Tibial nerve (tissue), 4 donors: ENCODE measurements at regions not wholly inside any gene's neighbourhood (a gene's known extent, or its start where the extent isn't known, plus 50 kb on each side); places are given as distances from the start of the nearest gene placed in this dataset.
"Not testable (repeated sequence)": the region's sequence is repeated elsewhere in the genome, so short reads cannot be mapped to it uniquely, and the experiment has no call there.

Experiments used
- DNase-seq, 2 donors: peaks; one replicate each; pipeline ENCODE4 v3.0.0-alpha.2; 2019; ENCODE audit warnings: low spot score in 2 of 2
- H3K27ac ChIP-seq, 4 donors: fragments of 200-600 bp; sonication (generic) in 3 of 4; one replicate each; pipeline ENCODE4 v1.5.1; 2017 to 2019; ENCODE audit warnings: mild to moderate bottlenecking in 1 of 4
- H3K27me3 ChIP-seq, 2 donors: fragments of 200-600 bp; sonication (generic) in 1 of 2; one replicate each; pipeline versions ENCODE4 v1.5.1 to v1.6.0; 2017 to 2019
- H3K36me3 ChIP-seq, 3 donors: fragments of 200-600 bp; sonication (generic); one replicate each; pipeline ENCODE4 v1.5.1; 2018 to 2019
- H3K4me1 ChIP-seq, 4 donors: fragments of 200-600 bp; sonication (generic) in 3 of 4; one replicate each; pipeline ENCODE4 v1.5.1; 2017 to 2019
- H3K4me3 ChIP-seq, 4 donors: fragments of 200-600 bp; sonication (generic) in 3 of 4; one replicate each; pipeline ENCODE4 v1.5.1; 2017 to 2019; ENCODE audit warnings: mild to moderate bottlenecking in 1 of 4, moderate library complexity in 1 of 4
- H3K9me3 ChIP-seq, 4 donors: fragments of 200-600 bp; sonication (generic) in 3 of 4; one replicate each; pipeline ENCODE4 v1.5.1; 2017 to 2019
- EP300 ChIP-seq, 2 donors: sonication (generic); formaldehyde crosslinking; IDR thresholded peaks; one replicate each; pipeline ENCODE4 v1.6.1; 2017; ENCODE audit warnings: antibody characterized with exemption in 2 of 2, mild to moderate bottlenecking in 1 of 2
- POLR2A ChIP-seq, 2 donors: fragments of 450-650 bp; IDR thresholded peaks; one replicate each; pipeline ENCODE4 v1.6.1; 2017; ENCODE audit warnings: antibody characterized with exemption in 2 of 2, mild to moderate bottlenecking in 2 of 2, moderate library complexity in 2 of 2
- WGBS, 2 donors: methylation state at CpG; one replicate each; pipeline ENCODE4 v1.1.5; 2018; 5-methylcytosine and 5-hydroxymethylcytosine counted together
- TF ChIP-seq, protein P1 (sequence below), 5 experiments: fragments of 200-600 bp in 3 of 5; fragments of 450-650 bp in 2 of 5; sonication (generic) in 3 of 5; IDR thresholded peaks; one replicate each; pipeline ENCODE4 v1.5.1; 2016 to 2019; ENCODE audit warnings: antibody characterized with exemption in 5 of 5, mild to moderate bottlenecking in 3 of 5, moderate library complexity in 2 of 5

GRCh38 chr13:74731731-74732130 lies 597.5 kb upstream of the KLF12 start:
- Histone ChIP-seq H3K27ac (no peak overlapping the region), H3K36me3 (no peaks in the 10 kb centered on the region), H3K27me3 (no peaks in the 10 kb centered on the region), H3K4me3 (no peak overlapping the region), H3K4me1 (no peaks in the 10 kb centered on the region), H3K9me3 (no peaks in the 10 kb centered on the region)
- DNase-seq: no peak
- TF ChIP-seq POLR2A (IDR thresholded peaks at IDR 0.05) (no peak), EP300 (IDR thresholded peaks at IDR 0.05) (no peak)
- TF ChIP-seq, protein P1, sequence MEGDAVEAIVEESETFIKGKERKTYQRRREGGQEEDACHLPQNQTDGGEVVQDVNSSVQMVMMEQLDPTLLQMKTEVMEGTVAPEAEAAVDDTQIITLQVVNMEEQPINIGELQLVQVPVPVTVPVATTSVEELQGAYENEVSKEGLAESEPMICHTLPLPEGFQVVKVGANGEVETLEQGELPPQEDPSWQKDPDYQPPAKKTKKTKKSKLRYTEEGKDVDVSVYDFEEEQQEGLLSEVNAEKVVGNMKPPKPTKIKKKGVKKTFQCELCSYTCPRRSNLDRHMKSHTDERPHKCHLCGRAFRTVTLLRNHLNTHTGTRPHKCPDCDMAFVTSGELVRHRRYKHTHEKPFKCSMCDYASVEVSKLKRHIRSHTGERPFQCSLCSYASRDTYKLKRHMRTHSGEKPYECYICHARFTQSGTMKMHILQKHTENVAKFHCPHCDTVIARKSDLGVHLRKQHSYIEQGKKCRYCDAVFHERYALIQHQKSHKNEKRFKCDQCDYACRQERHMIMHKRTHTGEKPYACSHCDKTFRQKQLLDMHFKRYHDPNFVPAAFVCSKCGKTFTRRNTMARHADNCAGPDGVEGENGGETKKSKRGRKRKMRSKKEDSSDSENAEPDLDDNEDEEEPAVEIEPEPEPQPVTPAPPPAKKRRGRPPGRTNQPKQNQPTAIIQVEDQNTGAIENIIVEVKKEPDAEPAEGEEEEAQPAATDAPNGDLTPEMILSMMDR (IDR thresholded peaks at IDR 0.05): no peak
- 88 to 93% methylated on average over 5 of the region's 5 CpGs for WGBS, 2 donors

GRCh38 chr13:74730556-74731331 lies 596.5 kb upstream of the KLF12 start:
- no peak for TF ChIP-seq POLR2A (IDR thresholded peaks at IDR 0.05)
- TF ChIP-seq, protein P1 (IDR thresholded peaks at IDR 0.05): no peak
- TF ChIP-seq EP300 (IDR thresholded peaks at IDR 0.05): no peak
- 83 to 85% methylated on average over 9 of the region's 9 CpGs for WGBS, 2 donors
- no peaks in the 10 kb centered on the region for H3K36me3 ChIP-seq
- no peak overlapping the region for H3K27ac ChIP-seq
- no peaks in the 10 kb centered on the region for H3K27me3 ChIP-seq
- H3K4me1 ChIP-seq: no peaks in the 10 kb centered on the region
- H3K9me3 ChIP-seq: no peaks in the 10 kb centered on the region
- H3K4me3 ChIP-seq: no peak overlapping the region
- DNase-seq: no peak

GRCh38 chr13:74726206-74726605 lies 592.0 kb upstream of the KLF12 start:
- no peak for DNase-seq
- TF ChIP-seq POLR2A (IDR thresholded peaks at IDR 0.05) (no peak), EP300 (IDR thresholded peaks at IDR 0.05) (no peak)
- TF ChIP-seq, protein P1 (IDR thresholded peaks at IDR 0.05): no peak
- H3K4me3 ChIP-seq: no peak overlapping the region
- 82 to 86% methylated on average over 1 of the region's 1 CpG for WGBS, 2 donors
- H3K4me1 ChIP-seq: no peaks in the 10 kb centered on the region
- no peaks in the 10 kb centered on the region for H3K36me3 ChIP-seq
- no peaks in the 10 kb centered on the region for H3K9me3 ChIP-seq
- H3K27me3 ChIP-seq: no peaks in the 10 kb centered on the region
- H3K27ac ChIP-seq: no peak overlapping the region

GRCh38 chr13:74718232-74718842 lies 584.1 kb upstream of the KLF12 start:
- H3K4me1 ChIP-seq, H3K4me3 ChIP-seq, H3K27ac ChIP-seq, H3K36me3 ChIP-seq, H3K27me3 ChIP-seq, DNase-seq: not testable (repeated sequence)
- H3K9me3 ChIP-seq: peaks cover 0 to 17% (median 0%) of the 10 kb centered on the region in 4 donors
- WGBS, 2 donors: 91 to 100% methylated on average over 12 to 31 of the region's 31 CpGs

DNA sequence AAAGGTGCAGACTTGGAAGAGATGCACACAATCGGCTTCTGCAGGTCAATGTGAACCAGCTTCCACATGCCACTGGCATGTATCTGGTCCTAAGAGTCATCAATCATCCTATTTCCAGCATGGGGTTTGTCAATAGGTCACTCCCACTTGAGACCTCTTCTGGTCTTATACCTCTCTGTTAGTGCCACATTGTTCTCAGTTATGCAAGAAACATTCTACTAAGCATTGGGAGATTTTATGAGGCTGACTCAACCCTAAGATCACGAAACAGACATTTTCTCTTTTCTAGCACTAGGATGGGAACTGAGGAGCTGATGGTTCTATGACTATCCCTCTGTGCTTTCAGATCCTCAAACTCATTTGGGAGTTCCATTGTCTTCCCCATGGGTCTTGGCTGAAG lies 581.5 kb upstream of the KLF12 start:
- H3K27me3 ChIP-seq: no peaks in the 10 kb centered on the region
- no peaks in the 10 kb centered on the region for H3K4me1 ChIP-seq
- WGBS, 2 donors: 75 to 86% methylated on average over 2 of the region's 2 CpGs
- no peak overlapping the region for H3K27ac ChIP-seq
- no peak for DNase-seq
- no peak overlapping the region for H3K4me3 ChIP-seq
- no peak for TF ChIP-seq EP300 (IDR thresholded peaks at IDR 0.05)
- no peaks in the 10 kb centered on the region for H3K36me3 ChIP-seq
- H3K9me3 ChIP-seq: peaks cover 0 to 17% (median 0%) of the 10 kb centered on the region in 4 donors

DNA sequence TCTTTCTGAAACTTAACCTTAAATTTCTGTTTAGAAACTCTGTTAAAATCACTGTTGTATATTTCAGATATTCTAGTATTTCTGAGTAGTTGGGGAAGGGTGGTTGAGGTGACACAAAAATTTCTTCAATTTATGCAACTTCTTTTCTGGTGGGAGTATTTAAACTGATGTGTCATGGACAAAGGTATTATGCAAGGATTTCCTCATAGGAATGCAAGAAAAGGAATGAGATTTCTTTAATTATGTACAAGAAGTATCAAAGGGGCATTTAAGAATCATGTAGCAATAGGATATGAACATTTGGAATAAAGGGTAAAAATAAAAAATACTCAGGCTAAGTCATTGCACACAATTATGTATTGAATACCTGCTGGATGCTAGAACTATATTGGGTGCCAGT lies 575.8 kb upstream of the KLF12 start:
- Histone ChIP-seq H3K9me3 (no peaks in the 10 kb centered on the region), H3K4me1 (no peaks in the 10 kb centered on the region), H3K27me3 (no peaks in the 10 kb centered on the region), H3K36me3 (no peaks in the 10 kb centered on the region), H3K27ac (no peak overlapping the region), H3K4me3 (no peak overlapping the region)
- TF ChIP-seq, protein P1 (IDR thresholded peaks at IDR 0.05): no peak
- DNase-seq: no peak
